HepG2 (cell line): ENCODE measurements at regions not wholly inside any gene's neighbourhood (a gene's known extent, or its start where the extent isn't known, plus 50 kb on each side); places are given as distances from the start of the nearest gene placed in this dataset.
A peak's percentile ranks its signal among the peaks of the same experiment; 100 is the strongest.

Experiments
- ATAC-seq: fragments of 200-7000 bp; cut with Tn5 transposase; 3 replicates; pipeline ENCODE4 v1.9.1; 2020; ENCODE audit warnings: mild to moderate bottlenecking, moderate library complexity
- BruUV-seq: library from RNA; stranded (reverse); fragments of 400-500 nt; replicated peaks from 2 replicates; lab custom pipeline; 2021; lab: Mats Ljungman, UMichigan
- CTCF ChIA-PET: fragments of 300-600 bp; formaldehyde crosslinking; extraction: SDS; loops from one replicate; lab custom pipeline; 2021; ENCODE audit warnings: low total read pairs, inconsistent platforms, low intra/inter-chr PET ratio; lab: Yijun Ruan, JAX
- POLR2A ChIA-PET: fragments of 350-600 bp; sonication (Branson Sonifier 250); formaldehyde crosslinking; loops from one replicate; lab custom pipeline; 2020; ENCODE audit warnings: antibody characterized with exemption, inconsistent platforms; lab: Yijun Ruan, JAX
- DNase-seq: peaks from one replicate; pipeline ENCODE4 v3.0.0-alpha.2; 2015; ENCODE audit warnings: low spot score
- FAIRE-seq: peaks from 3 replicates; lab custom pipeline; 2011; peaks lifted over from hg19 to GRCh38; lab: Jason Lieb, UNC
- H2AFZ ChIP-seq: one replicate; pipeline ENCODE4 v1.6.1; 2011; ENCODE audit warnings: low read length, inconsistent platforms
- H3K27ac ChIP-seq: fragments of 300-600 bp; 3 replicates; pipeline ENCODE4 v1.8.0; 2011; ENCODE audit warnings: mixed run types, mild to moderate bottlenecking, mixed read lengths, low read length, inconsistent platforms; ENCODE audit not compliant: insufficient read depth; ENCODE audit errors: extremely low read length
- H3K27me3 ChIP-seq, 2 experiments: fragments of 200-600 bp in 1 of 2; 2 replicates in 1 of 2; 3 replicates in 1 of 2; pipeline versions ENCODE4 v1.6.0 to v1.8.0; 2011; ENCODE audit warnings: low read length in 2 of 2, mild to moderate bottlenecking in 2 of 2, moderate library complexity in 2 of 2, inconsistent platforms in 1 of 2; ENCODE audit not compliant: insufficient read depth in 2 of 2, control insufficient read depth in 1 of 2
- H3K36me3 ChIP-seq, 2 experiments: fragments of 200-600 bp in 1 of 2; replicated peaks in 1 of 2; 2 replicates in 1 of 2; 3 replicates in 1 of 2; pipeline versions ENCODE4 v1.5.1 to v1.8.0; 2011; ENCODE audit warnings: low read length in 2 of 2, inconsistent platforms in 1 of 2; ENCODE audit not compliant: insufficient read depth in 2 of 2, control insufficient read depth in 1 of 2
- H3K4me1 ChIP-seq: 2 replicates; pipeline ENCODE4 v1.5.1; 2012; ENCODE audit warnings: low read length, inconsistent platforms; ENCODE audit not compliant: insufficient read depth
- H3K4me2 ChIP-seq: 2 replicates; pipeline ENCODE4 v1.6.0; 2011; ENCODE audit warnings: low read depth, low read length, inconsistent platforms
- H3K4me3 ChIP-seq, 3 experiments: fragments of 200-600 bp in 1 of 3; sonication (generic), shearing (Covaris generic) in 1 of 3; replicated peaks in 1 of 3; 2 replicates each; pipeline ENCODE4 v1.5.1; 2011 to 2016; ENCODE audit warnings: low read length in 3 of 3, inconsistent platforms in 2 of 3, low read depth in 2 of 3, mild to moderate bottlenecking in 2 of 3, control low read depth in 1 of 3, mixed read lengths in 1 of 3; ENCODE audit not compliant: insufficient read depth in 1 of 3
- H3K79me2 ChIP-seq: one replicate; pipeline ENCODE4 v1.6.1; 2011; ENCODE audit warnings: low read length, inconsistent platforms; ENCODE audit not compliant: insufficient read depth
- H3K9ac ChIP-seq: 2 replicates; pipeline ENCODE4 v1.6.0; 2011; ENCODE audit warnings: mild to moderate bottlenecking, low read depth, low read length, inconsistent platforms; ENCODE audit not compliant: insufficient read depth
- H3K9me3 ChIP-seq: 2 replicates; pipeline ENCODE4 v1.5.1; 2012; ENCODE audit warnings: mild to moderate bottlenecking, low read length
- H4K20me1 ChIP-seq: 2 replicates; pipeline ENCODE4 v1.6.0; 2011; ENCODE audit warnings: inconsistent platforms, mild to moderate bottlenecking, low read length, moderate library complexity; ENCODE audit not compliant: insufficient read depth
- HDAC6 ChIP-seq: fragments of 200-600 bp; sonication (generic); IDR thresholded peaks from 2 replicates; pipeline ENCODE4 v1.7.0; 2017; ENCODE audit warnings: mild to moderate bottlenecking, antibody characterized with exemption, low read length, low read depth
- HES4 ChIP-seq: sonication (generic); formaldehyde crosslinking; IDR thresholded peaks from 2 replicates; pipeline ENCODE4 v1.9.0; 2021; ENCODE audit warnings: mild to moderate bottlenecking, missing genetic modification reagents, borderline replicate concordance
- KDM6A ChIP-seq: IDR thresholded peaks from 2 replicates; pipeline ENCODE4 v1.6.1; 2016; ENCODE audit warnings: low read depth
- KLF16 ChIP-seq, 2 experiments: sonication (generic) in 1 of 2; formaldehyde crosslinking in 1 of 2; IDR thresholded peaks; 2 replicates each; pipeline versions ENCODE4 v1.6.1 to v1.8.0; 2016 to 2023; ENCODE audit warnings: missing genetic modification reagents in 2 of 2, missing compliant biosample characterization in 1 of 2
- MAFF ChIP-seq: IDR thresholded peaks from 2 replicates; pipeline ENCODE4 v1.6.1; 2011; ENCODE audit warnings: low read depth, low read length, improper control_type of control experiment
- MAFK ChIP-seq, 2 experiments: IDR thresholded peaks in 1 of 2; conservative IDR thresholded peaks in 1 of 2; 2 replicates each; pipeline ENCODE4 v1.6.1; 2011; ENCODE audit warnings: improper control_type of control experiment in 2 of 2, low read length in 2 of 2
- PAX8 ChIP-seq: sonication (generic); formaldehyde crosslinking; IDR thresholded peaks from 2 replicates; pipeline ENCODE4 v1.8.0; 2022; ENCODE audit warnings: mild to moderate bottlenecking, missing genetic modification reagents, borderline replicate concordance
- PBX2 ChIP-seq: IDR thresholded peaks from 2 replicates; pipeline ENCODE4 v1.6.1; 2016; ENCODE audit warnings: control low read depth
- REPIN1 ChIP-seq: sonication (generic); formaldehyde crosslinking; IDR thresholded peaks from 2 replicates; pipeline ENCODE4 v1.8.0; 2022; ENCODE audit warnings: missing genetic modification reagents, low read depth, mild to moderate bottlenecking, borderline replicate concordance
- RFXAP ChIP-seq: sonication (generic); formaldehyde crosslinking; IDR thresholded peaks from 2 replicates; pipeline ENCODE4 v1.4.0; 2020; ENCODE audit warnings: missing genetic modification reagents, borderline replicate concordance
- SMAD3 ChIP-seq: sonication (generic); formaldehyde crosslinking; IDR thresholded peaks from 2 replicates; pipeline ENCODE4 v1.4.0; 2020; ENCODE audit warnings: missing genetic modification reagents
- TGIF2 ChIP-seq: IDR thresholded peaks from 2 replicates; pipeline ENCODE4 v1.6.1; 2016; ENCODE audit warnings: control low read depth, missing compliant biosample characterization
- ZNF276 ChIP-seq: sonication (generic); formaldehyde crosslinking; IDR thresholded peaks from 2 replicates; pipeline ENCODE4 v1.4.0; 2020; ENCODE audit warnings: mild to moderate bottlenecking, low read depth, missing genetic modification reagents
- ZNF468 ChIP-seq: sonication (generic); formaldehyde crosslinking; IDR thresholded peaks from 2 replicates; pipeline ENCODE4 v1.8.0; 2022; ENCODE audit warnings: mild to moderate bottlenecking, moderate library complexity, missing genetic modification reagents
- ZNF652 ChIP-seq: IDR thresholded peaks from 2 replicates; pipeline ENCODE4 v1.6.1; 2016; ENCODE audit warnings: low read depth, borderline replicate concordance
- WGBS: methylation state at CpG from one replicate; pipeline ENCODE4 v1.1.6; 2017; ENCODE audit warnings: low lambda C conversion rate; 5-methylcytosine and 5-hydroxymethylcytosine counted together
- in situ Hi-C: cut with HindIII; loops from 2 replicates; pipeline ENCODE4 v1.10.0; 2017; ENCODE audit warnings: low pct_unique_long_range_greater_than_20kb; ENCODE audit not compliant: extremely low pct_ligation_motif_present
- intact Hi-C: fragments of 100-400 bp; cut with micrococcal nuclease; formaldehyde crosslinking; loops from one replicate; pipeline ENCODE4 v1.10.0; 2022; ENCODE audit not compliant: unreplicated experiment
- TF ChIP-seq, protein P1 (sequence below): sonication (generic); formaldehyde crosslinking; IDR thresholded peaks from 2 replicates; pipeline ENCODE4 v1.8.0; 2022; ENCODE audit warnings: mild to moderate bottlenecking, missing genetic modification reagents

GRCh38 chr5:89120719-89121118 lies 237.7 kb upstream of the MEF2C start:
- Histone ChIP-seq H3K4me3 (no peak overlapping the region), H3K79me2 (no peaks in the 10 kb centered on the region), H2AFZ (no peak overlapping the region), H3K4me1 (no peaks in the 10 kb centered on the region), H3K36me3 (no peaks in the 10 kb centered on the region), H3K27ac (no peak overlapping the region), H3K9me3 (no peaks in the 10 kb centered on the region), H4K20me1 (no peaks in the 10 kb centered on the region), H3K9ac (no peak overlapping the region), H3K4me2 (no peak overlapping the region), H3K27me3 (no peaks in the 10 kb centered on the region)
- in situ Hi-C loops: no loop called here
- WGBS: 57% methylated on average over 3 of the region's 3 CpGs
- FAIRE-seq: no peak
- ChIA-PET CTCF (no interaction called here), POLR2A (no interaction called here)
- no peak for ATAC-seq
- BruUV-seq: no TSS peak
- no peak for DNase-seq
- intact Hi-C loops: no loop called here
- TF ChIP-seq MAFK (conservative IDR thresholded peaks at IDR 0.05 in 1 of 2, IDR thresholded peaks at IDR 0.05 in 1 of 2; ENCODE audit: low read length in 2 of 2) (peak; percentile 35 to 59; a peak in 3 of 4 replicates), SMAD3 (CRISPR knock-in tag) (no peak), MAFF (0 out of 2 replicates have a peak, but pooled peaks have one; percentile 13)

DNA sequence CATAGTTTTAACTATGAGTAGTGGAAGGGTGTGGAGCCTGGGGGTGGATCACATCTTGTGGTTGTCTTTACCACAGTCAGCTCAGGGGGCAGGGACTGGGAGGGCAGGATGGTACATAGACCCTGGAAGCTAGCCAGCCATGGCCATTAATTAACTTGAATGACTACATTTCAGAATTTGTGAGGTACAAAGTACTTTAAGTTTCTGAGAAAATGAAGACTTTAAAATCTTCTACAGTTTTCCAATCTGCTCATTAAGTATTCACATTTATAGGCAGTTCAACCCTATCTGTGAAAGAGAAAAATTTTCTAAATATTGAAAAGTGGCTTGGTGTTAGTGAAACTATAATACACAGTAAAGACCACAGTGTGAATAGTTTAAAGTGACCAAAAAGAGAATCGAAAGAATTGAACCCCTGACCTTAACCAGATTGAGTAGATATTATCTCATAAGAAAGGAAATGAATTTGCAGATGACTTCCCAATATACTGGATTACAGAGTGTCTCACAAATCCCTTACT lies 234.2 kb upstream of the MEF2C start:
- Histone ChIP-seq H3K79me2 (no peaks in the 10 kb centered on the region), H3K9me3 (no peaks in the 10 kb centered on the region), H2AFZ (no peak overlapping the region), H3K27ac (no peak overlapping the region), H4K20me1 (no peaks in the 10 kb centered on the region), H3K4me2 (no peak overlapping the region), H3K9ac (no peak overlapping the region), H3K27me3 (no peaks in the 10 kb centered on the region), H3K4me1 (no peaks in the 10 kb centered on the region), H3K36me3 (no peaks in the 10 kb centered on the region), H3K4me3 (no peak overlapping the region)
- DNase-seq (no peak), FAIRE-seq (no peak), ATAC-seq (no peak)
- intact Hi-C loops: no loop called here
- in situ Hi-C loops: no loop called here
- CTCF ChIA-PET: no interaction called here
- WGBS: 3% methylated on average over 1 of the region's 1 CpG
- POLR2A ChIA-PET: no interaction called here
- BruUV-seq: no TSS peak
- TF ChIP-seq KDM6A (CRISPR knock-in tag) (no peak), ZNF276 (no peak), PBX2 (CRISPR knock-in tag) (no peak), TGIF2 (no peak), ZNF652 (no peak), KLF16 (CRISPR knock-in tag; IDR thresholded peaks at IDR 0.05) (no peak), HDAC6 (no peak), RFXAP (no peak), PAX8 (no peak), REPIN1 (CRISPR knock-in tag) (no peak), HES4 (CRISPR knock-in tag) (no peak), ZNF468 (no peak)
- TF ChIP-seq, protein P1, sequence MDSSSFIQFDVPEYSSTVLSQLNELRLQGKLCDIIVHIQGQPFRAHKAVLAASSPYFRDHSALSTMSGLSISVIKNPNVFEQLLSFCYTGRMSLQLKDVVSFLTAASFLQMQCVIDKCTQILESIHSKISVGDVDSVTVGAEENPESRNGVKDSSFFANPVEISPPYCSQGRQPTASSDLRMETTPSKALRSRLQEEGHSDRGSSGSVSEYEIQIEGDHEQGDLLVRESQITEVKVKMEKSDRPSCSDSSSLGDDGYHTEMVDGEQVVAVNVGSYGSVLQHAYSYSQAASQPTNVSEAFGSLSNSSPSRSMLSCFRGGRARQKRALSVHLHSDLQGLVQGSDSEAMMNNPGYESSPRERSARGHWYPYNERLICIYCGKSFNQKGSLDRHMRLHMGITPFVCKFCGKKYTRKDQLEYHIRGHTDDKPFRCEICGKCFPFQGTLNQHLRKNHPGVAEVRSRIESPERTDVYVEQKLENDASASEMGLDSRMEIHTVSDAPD (CRISPR knock-in tag): no peak
